ENCODE measurements at regions not wholly inside any gene's neighbourhood (a gene's known extent, or its start where the extent isn't known, plus 50 kb on each side); places are given as distances from the start of the nearest gene placed in this dataset.
A peak's percentile ranks its signal among the peaks of the same experiment; 100 is the strongest.

- H3K36me3 ChIP-seq (ENCODE audit: control insufficient read depth in 2 of 2, extremely low read depth in 1 of 2, insufficient read depth in 2 of 2, low read length in 2 of 2) = no peaks in the 10 kb centered on the region
- FAIRE-seq (no peak), DNase-seq (ENCODE audit: low read depth, low spot score) (peak; percentile 21)
- H3K9ac ChIP-seq (replicated peaks; ENCODE audit: extremely low read depth, insufficient read depth, low read length) = no peak overlapping the region
- no TSS peak for BruUV-seq (replicated peaks)
- H3K9me1 ChIP-seq (replicated peaks; ENCODE audit: control insufficient read depth, extremely low read depth, insufficient read depth, low read length) = no peaks in the 10 kb centered on the region
- no peaks in the 10 kb centered on the region for H3K27me3 ChIP-seq (ENCODE audit: control insufficient read depth in 2 of 2, insufficient read depth in 2 of 2, low read length in 2 of 2)
- intact Hi-C loops (cut with micrococcal nuclease) (loop anchor here (1.0 to 10.0 kb wide), 10 partner anchors 108 to 1049 kb away; no protein-coding TSS in a partner anchor), dilution Hi-C loops (cut with MboI; ENCODE audit: extremely low pct_ligation_motif_present, low sequenced_read_pairs) (no loop called here)
- no peak overlapping the region for H2AFZ ChIP-seq (ENCODE audit: low read depth, low read length)
- no peak overlapping the region for H3K4me3 ChIP-seq (replicated peaks in 1 of 3; ENCODE audit: insufficient read depth in 1 of 3, low read depth in 1 of 3, low read length in 3 of 3)
- H3K4me1 ChIP-seq (ENCODE audit: control insufficient read depth, extremely low read depth, insufficient read depth, low read length) = peaks cover 10% of the 10 kb centered on the region
- TF ChIP-seq POLR2A (IDR thresholded peaks at IDR 0.05; ENCODE audit: low read depth, low read length) (no peak), JUN (IDR thresholded peaks at IDR 0.05; ENCODE audit: borderline replicate concordance, insufficient read depth, insufficient read length, low read depth) (no peak), POLR2AphosphoS5 (IDR thresholded peaks at IDR 0.05; ENCODE audit: insufficient read depth, low read depth, low read length) (no peak), EZH2 (IDR thresholded peaks at IDR 0.05; ENCODE audit: borderline replicate concordance, low read depth, low read length, severe bottlenecking) (no peak), MAX (IDR thresholded peaks at IDR 0.05; ENCODE audit: insufficient read depth, insufficient read length) (no peak)
- no peak overlapping the region for H3K27ac ChIP-seq (ENCODE audit: insufficient read depth, low read depth, low read length)
- no peaks in the 10 kb centered on the region for H3K9me3 ChIP-seq (replicated peaks; ENCODE audit: control insufficient read depth, insufficient read depth, low read length)
- H3K79me2 ChIP-seq (ENCODE audit: control insufficient read depth, insufficient read depth, low read length) = no peaks in the 10 kb centered on the region
- no peak overlapping the region for H3K4me2 ChIP-seq (ENCODE audit: insufficient read depth, low read length)
- H4K20me1 ChIP-seq (replicated peaks; ENCODE audit: control insufficient read depth, extremely low read depth, insufficient read depth, low read length) = no peaks in the 10 kb centered on the region
- POLR2A ChIA-PET = no interaction called here
- CTCF ChIA-PET = interaction anchor here (1.1 to 3.4 kb wide), 13 partner anchors 9 to 1049 kb away, joined by 3 to 63 read pairs (median 6); partner anchors contain the start of gene THBS1
Observed at GRCh38 chr15:38708672-38709180, 144.1 kb upstream of the RASGRP1 start.

GRCh38 chr15:38709196-38709595 lies 144.6 kb upstream of the RASGRP1 start:
- H3K4me1 ChIP-seq (ENCODE audit: control insufficient read depth, extremely low read depth, insufficient read depth, low read length) = peaks cover 13% of the 10 kb centered on the region
- FAIRE-seq (no peak), DNase-seq (ENCODE audit: low read depth, low spot score) (no peak)
- H3K9me3 ChIP-seq (replicated peaks; ENCODE audit: control insufficient read depth, insufficient read depth, low read length) = no peaks in the 10 kb centered on the region
- BruUV-seq (replicated peaks) = no TSS peak
- H3K9ac ChIP-seq (replicated peaks; ENCODE audit: extremely low read depth, insufficient read depth, low read length) = no peak overlapping the region
- no peaks in the 10 kb centered on the region for H3K27me3 ChIP-seq (ENCODE audit: control insufficient read depth in 2 of 2, insufficient read depth in 2 of 2, low read length in 2 of 2)
- no peaks in the 10 kb centered on the region for H4K20me1 ChIP-seq (replicated peaks; ENCODE audit: control insufficient read depth, extremely low read depth, insufficient read depth, low read length)
- POLR2A ChIA-PET = no interaction called here
- H3K27ac ChIP-seq (ENCODE audit: insufficient read depth, low read depth, low read length) = no peak overlapping the region
- no peak overlapping the region for H3K4me3 ChIP-seq (replicated peaks in 1 of 3; ENCODE audit: insufficient read depth in 1 of 3, low read depth in 1 of 3, low read length in 3 of 3)
- no peak overlapping the region for H2AFZ ChIP-seq (ENCODE audit: low read depth, low read length)
- no peak overlapping the region for H3K4me2 ChIP-seq (ENCODE audit: insufficient read depth, low read length)
- CTCF ChIA-PET = no interaction called here
- no peaks in the 10 kb centered on the region for H3K79me2 ChIP-seq (ENCODE audit: control insufficient read depth, insufficient read depth, low read length)
- intact Hi-C loops (cut with micrococcal nuclease) (loop anchor here (2.0 to 10.0 kb wide), 6 partner anchors 108 to 1048 kb away; no protein-coding TSS in a partner anchor), dilution Hi-C loops (cut with MboI; ENCODE audit: extremely low pct_ligation_motif_present, low sequenced_read_pairs) (no loop called here)
- H3K9me1 ChIP-seq (replicated peaks; ENCODE audit: control insufficient read depth, extremely low read depth, insufficient read depth, low read length) = no peaks in the 10 kb centered on the region
- no peaks in the 10 kb centered on the region for H3K36me3 ChIP-seq (ENCODE audit: control insufficient read depth in 2 of 2, extremely low read depth in 1 of 2, insufficient read depth in 2 of 2, low read length in 2 of 2)
- TF ChIP-seq GATA2 (IDR thresholded peaks at IDR 0.05; ENCODE audit: insufficient read depth, insufficient read length, low read depth, low read length) = no peak
- no peak for TF ChIP-seq FOS (IDR thresholded peaks at IDR 0.05; ENCODE audit: borderline replicate concordance, insufficient read depth, low read length)
- TF ChIP-seq MAX (IDR thresholded peaks at IDR 0.05; ENCODE audit: insufficient read depth, insufficient read length) = no peak
- no peak for TF ChIP-seq JUN (IDR thresholded peaks at IDR 0.05; ENCODE audit: borderline replicate concordance, insufficient read depth, insufficient read length, low read depth)
- TF ChIP-seq CTCF (IDR thresholded peaks at IDR 0.05; ENCODE audit: extremely low read depth in 1 of 2, insufficient read depth in 1 of 2, low read depth in 1 of 2, low read length in 2 of 2) = no peak
- TF ChIP-seq POLR2AphosphoS5 (IDR thresholded peaks at IDR 0.05; ENCODE audit: insufficient read depth, low read depth, low read length) = no peak
- no peak for TF ChIP-seq POLR2A (IDR thresholded peaks at IDR 0.05; ENCODE audit: low read depth, low read length)
- no peak for TF ChIP-seq EZH2 (IDR thresholded peaks at IDR 0.05; ENCODE audit: borderline replicate concordance, low read depth, low read length, severe bottlenecking)
- TF ChIP-seq MYC (IDR thresholded peaks at IDR 0.05; ENCODE audit: low read depth, low read length) = no peak

Data from endothelial cell of umbilical vein (primary cell).